GM21360 (cell line): ENCODE measurements at regions not wholly inside any gene's neighbourhood (a gene's known extent, or its start where the extent isn't known, plus 50 kb on each side); places are given as distances from the start of the nearest gene placed in this dataset.

Experiments
- ATAC-seq: cut with Tn5 transposase; IDR thresholded peaks from one replicate; pipeline ENCODE4 v1.9.1; 2021; ENCODE audit warnings: mild to moderate bottlenecking, moderate library complexity; ENCODE audit not compliant: unreplicated experiment

DNA sequence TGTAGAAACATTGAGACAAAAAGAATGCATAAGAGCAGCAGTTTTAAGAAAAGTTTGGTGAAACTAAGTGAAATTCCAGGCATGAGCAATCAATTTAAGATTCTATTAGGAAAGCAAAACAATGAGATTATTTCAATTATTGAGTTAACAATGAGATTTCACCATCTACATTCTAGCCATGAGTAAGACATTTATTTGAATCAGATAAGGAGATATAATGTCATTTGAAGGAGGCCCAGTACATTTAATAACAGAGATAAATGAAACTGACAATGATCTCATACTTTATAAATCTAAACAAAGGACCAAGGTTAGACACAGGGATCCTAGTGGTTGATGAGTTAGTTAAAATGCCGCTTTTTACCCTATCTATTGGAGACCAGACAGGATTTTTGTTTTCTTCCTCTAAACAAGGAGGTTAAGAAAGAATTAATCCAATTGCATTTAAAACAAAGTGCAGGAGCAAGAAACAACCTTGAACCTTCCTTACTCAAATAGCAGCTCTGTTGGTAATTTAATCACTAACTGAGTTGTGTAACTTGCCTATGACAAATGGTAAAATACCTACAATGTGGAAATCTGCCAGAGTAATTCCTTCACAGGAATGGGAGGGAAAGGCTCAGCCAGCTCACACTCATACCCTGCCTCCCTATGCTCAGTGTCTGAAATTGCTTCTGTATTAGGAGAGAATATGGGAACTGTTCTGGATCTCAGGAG, 103.5 kb upstream of the NR3C1 start:
- ATAC-seq, result no peak

DNA sequence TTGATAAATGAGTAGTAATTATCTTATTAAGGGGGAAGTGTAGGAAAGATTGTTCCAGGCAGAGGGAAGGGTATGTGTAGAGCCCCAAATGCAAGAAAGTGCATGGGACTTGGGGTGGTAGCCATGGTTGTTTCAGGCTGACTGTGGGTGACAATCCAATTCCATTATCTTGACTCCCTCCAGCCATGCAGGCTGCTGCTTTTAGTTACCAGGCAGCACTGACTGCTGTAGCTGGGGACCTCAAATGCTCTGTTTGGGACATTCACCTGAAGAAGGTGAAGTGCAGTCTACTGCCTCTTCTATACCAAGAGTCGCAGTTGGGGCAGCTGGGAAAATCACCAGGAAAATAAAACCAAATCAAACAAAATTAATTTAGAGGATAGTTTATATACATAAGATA, 102.4 kb upstream of the NR3C1 start:
- no peak for ATAC-seq

- ATAC-seq, result no peak
Measured at GRCh38 chr5:143505354-143505753, 101.9 kb upstream of the NR3C1 start.

GRCh38 chr5:143501310-143502044, 98.0 kb upstream of the NR3C1 start:
- ATAC-seq, result no peak

DNA sequence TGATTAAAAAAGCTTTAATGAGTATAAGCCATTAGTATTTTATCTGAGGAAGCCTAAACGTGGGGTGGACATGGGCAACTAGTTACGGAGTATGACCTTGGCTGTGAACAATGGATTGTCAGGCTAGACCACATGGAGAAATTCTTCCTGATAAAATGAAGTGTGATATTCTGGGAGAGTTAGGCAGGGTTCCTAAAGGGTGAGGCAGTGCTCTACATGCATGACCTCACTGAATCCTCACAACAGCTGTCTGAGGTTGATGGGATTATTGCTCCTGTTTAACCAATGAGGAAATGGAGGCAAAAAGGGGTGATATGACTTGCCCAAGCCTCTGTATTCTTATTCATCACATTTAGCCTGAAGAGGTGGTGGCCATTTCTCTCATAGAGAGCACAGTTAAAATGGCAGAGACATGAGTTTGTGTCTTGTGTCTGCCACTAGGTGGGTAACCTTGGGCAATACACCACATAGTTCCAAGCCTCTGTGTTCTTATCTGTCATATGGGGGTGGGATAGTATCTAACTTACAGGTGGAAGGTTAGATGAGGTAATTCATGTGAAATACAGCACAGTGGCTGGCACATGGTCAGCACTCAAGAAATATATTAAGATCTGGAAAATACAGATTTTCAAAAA, 96.1 kb upstream of the NR3C1 start:
- ATAC-seq, result no peak

- no peak for ATAC-seq
Measured at GRCh38 chr5:143498821-143499220, 95.3 kb upstream of the NR3C1 start.

- no peak for ATAC-seq
Measured at GRCh38 chr5:143497749-143498148, 94.3 kb upstream of the NR3C1 start.

GRCh38 chr5:143496943-143497342, 93.5 kb upstream of the NR3C1 start:
- ATAC-seq, result no peak

- no peak for ATAC-seq
Measured at GRCh38 chr5:143495821-143496275, 92.4 kb upstream of the NR3C1 start.

GRCh38 chr5:143495110-143495509, 91.6 kb upstream of the NR3C1 start:
- ATAC-seq, result no peak

DNA sequence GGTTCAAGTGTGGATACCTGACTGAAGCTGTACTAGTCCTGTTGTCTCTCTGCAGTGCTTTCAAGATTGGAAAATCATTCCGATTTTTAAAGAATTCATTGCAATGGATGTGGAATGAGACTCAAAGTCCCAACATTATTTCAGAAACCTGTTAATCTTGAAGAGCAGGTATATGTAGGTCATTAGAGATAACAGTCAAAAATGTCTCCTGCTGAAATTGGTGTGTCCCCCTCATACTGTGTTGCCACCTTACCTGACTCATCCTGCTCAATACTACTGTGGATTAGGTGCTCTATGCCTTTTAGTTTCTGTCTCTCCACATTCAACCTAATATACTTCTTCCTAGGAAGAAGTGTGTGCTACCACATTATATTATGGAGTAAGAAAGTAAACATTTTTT, 91.1 kb upstream of the NR3C1 start:
- ATAC-seq, result no peak

DNA sequence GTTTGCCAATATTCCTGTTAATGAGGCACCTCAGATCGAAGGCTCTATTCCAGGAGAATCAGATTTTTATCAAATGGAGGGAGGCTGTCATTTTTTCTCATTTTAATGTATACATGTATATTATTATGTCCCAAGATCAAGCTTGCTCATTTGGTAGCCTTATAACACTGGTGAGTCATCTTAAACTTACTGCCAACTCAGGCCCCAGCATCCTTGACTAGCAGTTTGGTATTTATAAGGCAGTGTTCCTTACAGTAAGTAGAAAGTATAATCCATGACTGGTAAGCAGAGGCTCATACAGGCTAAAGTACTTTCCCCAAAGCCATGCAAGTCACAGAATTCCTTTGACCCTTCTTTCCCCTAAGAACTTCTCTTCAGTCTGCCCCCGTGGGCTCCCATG, 90.7 kb upstream of the NR3C1 start:
- no peak for ATAC-seq

DNA sequence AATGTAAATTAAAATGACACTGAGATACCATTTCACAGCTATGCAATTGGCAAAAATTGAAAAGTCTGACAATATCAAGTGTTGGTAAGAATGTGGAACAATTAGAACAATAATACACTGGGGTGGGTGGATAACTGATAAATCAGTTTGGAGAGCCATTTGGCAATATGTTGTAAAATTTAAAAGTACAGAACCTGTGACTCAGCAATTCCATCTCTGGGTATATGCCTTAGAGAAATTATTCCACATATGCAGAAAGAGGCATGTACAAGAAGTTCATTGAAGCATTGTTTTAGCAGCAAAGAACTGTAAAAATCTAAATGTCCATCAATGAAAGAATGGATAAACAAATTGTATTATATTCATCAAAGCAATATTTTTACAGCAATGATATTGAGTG, 89.3 kb upstream of the NR3C1 start:
- no peak for ATAC-seq

- ATAC-seq, result no peak
Measured at GRCh38 chr5:143491646-143492045, 88.2 kb upstream of the NR3C1 start.

- no peak for ATAC-seq
Measured at GRCh38 chr5:143488381-143488780, 84.9 kb upstream of the NR3C1 start.

GRCh38 chr5:143484601-143485000, 81.1 kb upstream of the NR3C1 start:
- ATAC-seq, result no peak

DNA sequence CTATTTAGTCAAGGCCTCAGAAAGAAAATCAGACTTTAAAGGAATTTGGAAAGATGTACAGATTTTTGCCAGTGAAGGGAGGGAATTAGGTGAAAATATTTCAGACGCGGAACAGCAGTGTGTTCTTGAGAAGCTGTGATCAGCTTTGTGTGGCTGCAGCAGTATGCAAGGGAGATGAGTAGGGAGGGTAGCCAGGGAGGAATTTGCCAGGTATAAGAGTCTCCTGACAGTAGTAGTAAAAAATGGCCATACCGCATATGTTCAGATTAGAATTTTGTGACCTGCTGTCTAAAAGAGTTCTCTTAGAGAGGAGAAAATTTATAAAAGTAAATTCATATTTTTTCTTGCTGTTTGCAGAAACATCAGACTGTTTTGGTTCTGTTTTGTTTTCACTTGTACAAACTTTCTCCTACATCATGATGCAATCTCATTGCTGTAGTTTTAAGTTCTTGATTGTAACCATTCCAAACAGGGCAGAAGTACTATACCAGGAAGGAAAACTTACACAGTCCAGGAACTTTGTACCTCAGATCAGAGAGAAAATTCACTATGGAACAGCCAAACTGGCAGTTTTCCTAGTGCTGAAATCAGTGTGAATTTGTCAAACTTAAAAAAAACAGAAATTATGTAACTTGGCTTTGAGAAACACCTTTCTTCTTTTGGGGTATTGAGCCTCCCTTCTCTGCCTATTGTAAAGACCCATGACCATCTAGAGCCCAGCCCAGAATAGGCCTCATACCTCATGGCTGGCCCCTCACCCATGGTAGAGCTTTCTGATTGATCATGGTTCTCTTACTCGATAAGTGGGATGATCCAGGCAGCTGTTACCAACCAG, 78.4 kb upstream of the NR3C1 start:
- no peak for ATAC-seq

DNA sequence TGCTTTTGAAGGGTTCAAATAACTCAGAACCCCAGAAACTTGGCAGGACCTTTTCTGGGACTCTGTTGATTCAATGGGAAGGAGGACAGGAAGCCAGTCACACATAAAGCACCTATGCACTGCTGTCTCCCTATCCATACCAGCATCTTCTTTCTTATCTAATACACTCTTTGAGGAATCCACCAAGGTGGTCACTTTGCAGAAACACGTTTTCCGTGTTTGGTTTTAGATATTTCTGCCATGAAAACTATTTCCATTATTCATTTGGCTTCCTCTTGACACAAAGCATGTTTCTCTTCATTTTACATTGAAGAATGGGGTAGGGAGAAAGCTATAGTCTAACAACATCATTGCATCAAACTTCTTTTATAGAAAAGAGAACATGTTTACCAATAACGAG, 76.5 kb upstream of the NR3C1 start:
- ATAC-seq, result no peak

GRCh38 chr5:143479394-143479793, 75.9 kb upstream of the NR3C1 start:
- no peak for ATAC-seq

DNA sequence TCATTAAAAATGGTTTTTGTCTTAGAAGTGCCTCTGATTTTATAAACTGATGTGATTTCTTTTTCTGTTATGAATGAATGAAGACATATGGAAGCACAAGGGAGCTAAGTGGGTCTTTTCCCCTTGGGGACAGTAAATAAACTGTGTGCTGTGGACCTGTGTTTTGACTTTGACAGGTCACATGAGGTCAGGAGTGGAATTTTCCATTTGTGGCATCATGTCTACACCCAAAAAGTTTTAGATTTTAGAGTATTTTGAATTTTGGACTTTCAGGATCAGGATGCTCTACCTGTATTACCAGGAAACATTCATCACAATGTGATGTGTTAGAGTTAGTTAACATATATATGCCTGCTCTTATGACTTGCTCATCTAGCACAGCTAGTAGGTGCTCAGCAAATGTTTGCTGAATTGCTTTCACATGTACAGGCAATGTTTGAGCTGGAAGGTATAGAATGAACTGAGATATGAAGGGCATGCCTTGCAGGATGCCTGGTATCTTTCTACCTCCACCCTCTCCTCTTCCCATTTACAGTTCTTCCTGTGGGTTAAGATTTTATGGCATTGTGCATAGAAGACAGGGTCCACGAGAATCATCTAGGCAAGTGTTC, 73.2 kb upstream of the NR3C1 start:
- no peak for ATAC-seq

GRCh38 chr5:143474616-143475015, 71.1 kb upstream of the NR3C1 start:
- ATAC-seq, result no peak
